ENCODE measurements at regions not wholly inside any gene's neighbourhood (a gene's known extent, or its start where the extent isn't known, plus 50 kb on each side); places are given as distances from the start of the nearest gene placed in this dataset.

DNA sequence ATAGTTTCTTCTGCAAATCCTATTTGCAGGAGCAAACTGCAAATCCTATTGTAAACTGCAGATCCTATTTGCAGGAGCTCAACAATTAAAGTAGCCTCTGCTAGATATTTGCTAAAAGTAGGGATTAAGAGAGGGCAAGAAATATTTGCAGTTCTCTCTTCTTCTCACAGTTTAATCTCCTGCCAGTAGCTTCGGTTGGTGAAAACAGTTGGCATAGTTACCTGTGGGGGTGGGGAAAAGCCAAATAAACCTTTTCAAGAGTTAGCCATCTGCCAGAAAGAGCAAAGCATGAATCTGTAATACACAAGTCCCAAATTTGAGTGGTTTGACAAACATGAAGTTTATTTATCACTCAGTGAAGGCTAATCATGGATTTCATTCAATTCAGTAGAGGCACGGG, 942.5 kb downstream of the JRKL start:
- Histone ChIP-seq H3K23me2 (ENCODE audit: insufficient read length, low read depth, low read length, poor library complexity, severe bottlenecking) (no peaks in the 10 kb centered on the region), H3K4me1 (ENCODE audit: insufficient read depth, low read length) (no peaks in the 10 kb centered on the region), H3K4ac (ENCODE audit: low read depth, low read length) (no peak overlapping the region), H3K9ac (ENCODE audit: extremely low read depth, insufficient read length, low read length) (no peak overlapping the region), H2BK20ac (ENCODE audit: low read depth, low read length, poor library complexity, severe bottlenecking) (no peak overlapping the region), H2AFZ (ENCODE audit: low read length) (no peak overlapping the region), H4K91ac (ENCODE audit: insufficient read length, low read depth, low read length) (no peak overlapping the region), H3K18ac (ENCODE audit: insufficient read length, low read depth, low read length) (no peak overlapping the region), H2BK120ac (ENCODE audit: low read depth, low read length, poor library complexity, severe bottlenecking) (no peak overlapping the region), H2BK15ac (ENCODE audit: low read depth, low read length) (no peak overlapping the region), H3K14ac (ENCODE audit: insufficient read depth, low read length) (no peak overlapping the region), H3K4me2 (ENCODE audit: insufficient read depth, insufficient read length, low read length) (no peak overlapping the region), H3T11ph (ENCODE audit: low read length) (no peak overlapping the region), H3K23ac (ENCODE audit: insufficient read length, low read depth, low read length) (no peak overlapping the region), H2BK5ac (ENCODE audit: insufficient read length, low read length) (no peak overlapping the region), H2AK5ac (ENCODE audit: insufficient read length, low read length) (no peak overlapping the region), H4K20me1 (ENCODE audit: control insufficient read depth, insufficient read depth, insufficient read length) (no peaks in the 10 kb centered on the region), H3K79me1 (ENCODE audit: insufficient read depth, low read depth, low read length, poor library complexity, severe bottlenecking) (no peaks in the 10 kb centered on the region), H3K79me2 (ENCODE audit: insufficient read depth, low read length) (no peaks in the 10 kb centered on the region), H4K8ac (replicated peaks; ENCODE audit: insufficient read length, low read depth, low read length) (no peak overlapping the region), H3K27me3 (ENCODE audit: insufficient read depth, low read length) (no peaks in the 10 kb centered on the region), H3K9me3 (ENCODE audit: control insufficient read depth, low read depth, low read length) (no peaks in the 10 kb centered on the region), H2BK12ac (ENCODE audit: insufficient read length, low read depth, low read length) (no peak overlapping the region), H4K5ac (ENCODE audit: insufficient read length, low read depth, low read length) (no peak overlapping the region), H3K27ac (ENCODE audit: insufficient read length, low read depth, low read length) (no peak overlapping the region), H3K56ac (ENCODE audit: insufficient read length, low read depth, low read length) (no peak overlapping the region)
- no peaks in the 10 kb centered on the region for H3K36me3 Mint-ChIP-seq (ENCODE audit: insufficient read depth in 1 of 3, low read depth in 3 of 3)
- no peaks in the 10 kb centered on the region for H3K27me3 Mint-ChIP-seq (ENCODE audit: low read depth)
- no peak overlapping the region for H3K27ac Mint-ChIP-seq
- 0 out of 4 replicates have a peak, but pooled peaks cover 0 to 3% of the 10 kb centered on the region in 2 experiments for H3K4me1 Mint-ChIP-seq
- TF ChIP-seq, protein P1, sequence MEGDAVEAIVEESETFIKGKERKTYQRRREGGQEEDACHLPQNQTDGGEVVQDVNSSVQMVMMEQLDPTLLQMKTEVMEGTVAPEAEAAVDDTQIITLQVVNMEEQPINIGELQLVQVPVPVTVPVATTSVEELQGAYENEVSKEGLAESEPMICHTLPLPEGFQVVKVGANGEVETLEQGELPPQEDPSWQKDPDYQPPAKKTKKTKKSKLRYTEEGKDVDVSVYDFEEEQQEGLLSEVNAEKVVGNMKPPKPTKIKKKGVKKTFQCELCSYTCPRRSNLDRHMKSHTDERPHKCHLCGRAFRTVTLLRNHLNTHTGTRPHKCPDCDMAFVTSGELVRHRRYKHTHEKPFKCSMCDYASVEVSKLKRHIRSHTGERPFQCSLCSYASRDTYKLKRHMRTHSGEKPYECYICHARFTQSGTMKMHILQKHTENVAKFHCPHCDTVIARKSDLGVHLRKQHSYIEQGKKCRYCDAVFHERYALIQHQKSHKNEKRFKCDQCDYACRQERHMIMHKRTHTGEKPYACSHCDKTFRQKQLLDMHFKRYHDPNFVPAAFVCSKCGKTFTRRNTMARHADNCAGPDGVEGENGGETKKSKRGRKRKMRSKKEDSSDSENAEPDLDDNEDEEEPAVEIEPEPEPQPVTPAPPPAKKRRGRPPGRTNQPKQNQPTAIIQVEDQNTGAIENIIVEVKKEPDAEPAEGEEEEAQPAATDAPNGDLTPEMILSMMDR (conservative IDR thresholded peaks at IDR 0.05): no peak
- no peaks in the 10 kb centered on the region for H3K9me3 Mint-ChIP-seq
- no CpG with 5 or more reads among the region's 2 CpGs for WGBS (ENCODE audit: extremely low coverage, insufficient read length, low lambda C conversion rate)
- H3K4me3 Mint-ChIP-seq: no peak overlapping the region
- no peak for DNase-seq
